ENCODE measurements at regions not wholly inside any gene's neighbourhood (a gene's known extent, or its start where the extent isn't known, plus 50 kb on each side); places are given as distances from the start of the nearest gene placed in this dataset.

DNA sequence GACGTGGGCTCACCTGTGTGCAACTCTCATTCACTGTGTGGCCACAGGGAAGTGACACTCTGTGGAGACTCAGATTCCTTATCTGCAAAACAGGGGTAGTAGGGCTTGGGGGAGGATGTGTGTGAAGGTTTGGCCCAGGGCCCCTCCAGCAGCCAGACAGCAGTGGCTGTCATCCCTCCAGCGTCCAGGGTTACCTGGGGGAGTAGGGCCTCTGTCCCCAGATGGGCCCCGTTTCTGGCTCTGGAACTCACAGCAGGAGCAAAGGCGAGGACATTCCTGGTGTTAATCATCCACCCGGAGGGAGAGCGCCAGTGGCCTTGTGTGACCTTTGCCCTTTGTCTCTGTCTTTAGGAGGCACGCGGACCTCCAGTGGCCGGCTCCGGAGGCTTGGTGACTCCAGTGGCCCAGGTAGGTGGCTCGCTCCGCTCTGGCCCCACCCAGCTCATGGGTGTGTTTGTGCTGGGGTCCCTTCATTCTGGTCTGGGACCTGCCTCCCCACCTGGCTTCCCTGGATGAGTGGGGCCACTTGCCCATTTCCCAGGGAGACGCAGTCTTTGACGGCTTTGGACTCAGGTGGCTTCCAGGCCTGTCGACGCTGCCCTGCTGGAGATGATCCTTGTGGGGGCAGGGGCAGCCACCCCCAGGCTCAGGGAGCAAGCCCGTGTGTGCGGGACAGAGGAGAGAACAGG lies 166.2 kb downstream of the SEC14L1 start (continued):
- TF ChIP-seq, protein P1, sequence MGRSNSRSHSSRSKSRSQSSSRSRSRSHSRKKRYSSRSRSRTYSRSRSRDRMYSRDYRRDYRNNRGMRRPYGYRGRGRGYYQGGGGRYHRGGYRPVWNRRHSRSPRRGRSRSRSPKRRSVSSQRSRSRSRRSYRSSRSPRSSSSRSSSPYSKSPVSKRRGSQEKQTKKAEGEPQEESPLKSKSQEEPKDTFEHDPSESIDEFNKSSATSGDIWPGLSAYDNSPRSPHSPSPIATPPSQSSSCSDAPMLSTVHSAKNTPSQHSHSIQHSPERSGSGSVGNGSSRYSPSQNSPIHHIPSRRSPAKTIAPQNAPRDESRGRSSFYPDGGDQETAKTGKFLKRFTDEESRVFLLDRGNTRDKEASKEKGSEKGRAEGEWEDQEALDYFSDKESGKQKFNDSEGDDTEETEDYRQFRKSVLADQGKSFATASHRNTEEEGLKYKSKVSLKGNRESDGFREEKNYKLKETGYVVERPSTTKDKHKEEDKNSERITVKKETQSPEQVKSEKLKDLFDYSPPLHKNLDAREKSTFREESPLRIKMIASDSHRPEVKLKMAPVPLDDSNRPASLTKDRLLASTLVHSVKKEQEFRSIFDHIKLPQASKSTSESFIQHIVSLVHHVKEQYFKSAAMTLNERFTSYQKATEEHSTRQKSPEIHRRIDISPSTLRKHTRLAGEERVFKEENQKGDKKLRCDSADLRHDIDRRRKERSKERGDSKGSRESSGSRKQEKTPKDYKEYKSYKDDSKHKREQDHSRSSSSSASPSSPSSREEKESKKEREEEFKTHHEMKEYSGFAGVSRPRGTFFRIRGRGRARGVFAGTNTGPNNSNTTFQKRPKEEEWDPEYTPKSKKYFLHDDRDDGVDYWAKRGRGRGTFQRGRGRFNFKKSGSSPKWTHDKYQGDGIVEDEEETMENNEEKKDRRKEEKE (IDR thresholded peaks at IDR 0.05): no peak
- TF ChIP-seq, protein P2, sequence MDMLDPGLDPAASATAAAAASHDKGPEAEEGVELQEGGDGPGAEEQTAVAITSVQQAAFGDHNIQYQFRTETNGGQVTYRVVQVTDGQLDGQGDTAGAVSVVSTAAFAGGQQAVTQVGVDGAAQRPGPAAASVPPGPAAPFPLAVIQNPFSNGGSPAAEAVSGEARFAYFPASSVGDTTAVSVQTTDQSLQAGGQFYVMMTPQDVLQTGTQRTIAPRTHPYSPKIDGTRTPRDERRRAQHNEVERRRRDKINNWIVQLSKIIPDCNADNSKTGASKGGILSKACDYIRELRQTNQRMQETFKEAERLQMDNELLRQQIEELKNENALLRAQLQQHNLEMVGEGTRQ (IDR thresholded peaks at IDR 0.05; ENCODE audit: low read depth, low read length): no peak
- TF ChIP-seq, protein P2 (CRISPR knock-in tag; IDR thresholded peaks at IDR 0.05; ENCODE audit: borderline replicate concordance): no peak; the same call in 1 of the 2 replicates
- TF ChIP-seq SIN3A (IDR thresholded peaks at IDR 0.05; ENCODE audit: borderline replicate concordance, low read depth, low read length): no peak
- TF ChIP-seq, protein P3, sequence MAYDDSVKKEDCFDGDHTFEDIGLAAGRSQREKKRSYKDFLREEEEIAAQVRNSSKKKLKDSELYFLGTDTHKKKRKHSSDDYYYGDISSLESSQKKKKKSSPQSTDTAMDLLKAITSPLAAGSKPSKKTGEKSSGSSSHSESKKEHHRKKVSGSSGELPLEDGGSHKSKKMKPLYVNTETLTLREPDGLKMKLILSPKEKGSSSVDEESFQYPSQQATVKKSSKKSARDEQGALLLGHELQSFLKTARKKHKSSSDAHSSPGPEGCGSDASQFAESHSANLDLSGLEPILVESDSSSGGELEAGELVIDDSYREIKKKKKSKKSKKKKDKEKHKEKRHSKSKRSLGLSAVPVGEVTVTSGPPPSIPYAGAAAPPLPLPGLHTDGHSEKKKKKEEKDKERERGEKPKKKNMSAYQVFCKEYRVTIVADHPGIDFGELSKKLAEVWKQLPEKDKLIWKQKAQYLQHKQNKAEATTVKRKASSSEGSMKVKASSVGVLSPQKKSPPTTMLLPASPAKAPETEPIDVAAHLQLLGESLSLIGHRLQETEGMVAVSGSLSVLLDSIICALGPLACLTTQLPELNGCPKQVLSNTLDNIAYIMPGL (CRISPR knock-in tag; IDR thresholded peaks at IDR 0.05; ENCODE audit: borderline replicate concordance in 1 of 2, low read depth in 1 of 2): peak; percentile 24 to 78; a peak in 2 of 4 replicates
- TF ChIP-seq CBX5 (CRISPR knock-in tag; IDR thresholded peaks at IDR 0.05; ENCODE audit: borderline replicate concordance): no peak; the same call in 1 of the 2 replicates
- no peak for TF ChIP-seq ZNF564 (CRISPR knock-in tag; IDR thresholded peaks at IDR 0.05)
- TF ChIP-seq NKX3-1 (CRISPR knock-in tag; IDR thresholded peaks at IDR 0.05): 0 out of 2 replicates have a peak, but pooled peaks have one; percentile 25
- TF ChIP-seq TMF1 (CRISPR knock-in tag; IDR thresholded peaks at IDR 0.05; ENCODE audit: low read depth): no peak
- TF ChIP-seq, protein P4, sequence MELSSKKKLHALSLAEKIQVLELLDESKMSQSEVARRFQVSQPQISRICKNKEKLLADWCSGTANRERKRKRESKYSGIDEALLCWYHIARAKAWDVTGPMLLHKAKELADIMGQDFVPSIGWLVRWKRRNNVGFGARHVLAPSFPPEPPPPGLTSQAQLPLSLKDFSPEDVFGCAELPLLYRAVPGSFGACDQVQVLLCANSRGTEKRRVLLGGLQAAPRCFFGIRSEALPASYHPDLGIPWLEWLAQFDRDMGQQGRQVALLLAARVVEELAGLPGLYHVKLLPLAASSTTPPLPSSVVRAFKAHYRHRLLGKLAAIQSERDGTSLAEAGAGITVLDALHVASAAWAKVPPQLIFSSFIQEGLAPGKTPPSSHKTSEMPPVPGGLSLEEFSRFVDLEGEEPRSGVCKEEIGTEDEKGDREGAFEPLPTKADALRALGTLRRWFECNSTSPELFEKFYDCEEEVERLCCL (CRISPR knock-in tag; IDR thresholded peaks at IDR 0.05; ENCODE audit: borderline replicate concordance): no peak
- TF ChIP-seq NFE2L2 (IDR thresholded peaks at IDR 0.05; ENCODE audit: low read length): no peak
- no peak for TF ChIP-seq BRCA1 (CRISPR knock-in tag; IDR thresholded peaks at IDR 0.05)
- TF ChIP-seq, protein P5, sequence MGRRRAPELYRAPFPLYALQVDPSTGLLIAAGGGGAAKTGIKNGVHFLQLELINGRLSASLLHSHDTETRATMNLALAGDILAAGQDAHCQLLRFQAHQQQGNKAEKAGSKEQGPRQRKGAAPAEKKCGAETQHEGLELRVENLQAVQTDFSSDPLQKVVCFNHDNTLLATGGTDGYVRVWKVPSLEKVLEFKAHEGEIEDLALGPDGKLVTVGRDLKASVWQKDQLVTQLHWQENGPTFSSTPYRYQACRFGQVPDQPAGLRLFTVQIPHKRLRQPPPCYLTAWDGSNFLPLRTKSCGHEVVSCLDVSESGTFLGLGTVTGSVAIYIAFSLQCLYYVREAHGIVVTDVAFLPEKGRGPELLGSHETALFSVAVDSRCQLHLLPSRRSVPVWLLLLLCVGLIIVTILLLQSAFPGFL (CRISPR knock-in tag; IDR thresholded peaks at IDR 0.05): no peak
- no peak for TF ChIP-seq LCORL (IDR thresholded peaks at IDR 0.05)
- TF ChIP-seq LCORL (CRISPR knock-in tag; IDR thresholded peaks at IDR 0.05): peak; percentile 98
- TF ChIP-seq ZFP62 (CRISPR knock-in tag; IDR thresholded peaks at IDR 0.05): no peak
- TF ChIP-seq ZFP36 (IDR thresholded peaks at IDR 0.05; ENCODE audit: borderline replicate concordance, low read depth, low read length, partially characterized antibody): no peak
- TF ChIP-seq CCDC6 (CRISPR knock-in tag; IDR thresholded peaks at IDR 0.05): no peak
- 0 out of 2 replicates have a peak, but pooled peaks have one; percentile 73 for TF ChIP-seq SP140L (CRISPR knock-in tag; IDR thresholded peaks at IDR 0.05; ENCODE audit: borderline replicate concordance)
- TF ChIP-seq TAF15 (IDR thresholded peaks at IDR 0.05; ENCODE audit: low read depth, low read length, poor library complexity, severe bottlenecking): no peak
- TF ChIP-seq ERF (CRISPR knock-in tag; IDR thresholded peaks at IDR 0.05): peak; percentile 94

Measured in HepG2 (cell line).